Hepatocyte (in vitro differentiated cells): ENCODE measurements at regions not wholly inside any gene's neighbourhood (a gene's known extent, or its start where the extent isn't known, plus 50 kb on each side); places are given as distances from the start of the nearest gene placed in this dataset.
A peak's percentile ranks its signal among the peaks of the same experiment; 100 is the strongest.

Experiments used
- DNase-seq: peaks from one replicate; pipeline ENCODE4 v3.0.0-alpha.2; 2016; ENCODE audit warnings: low spot score
- H2AFZ ChIP-seq: fragments of 200-600 bp; sonication (generic); 2 replicates; pipeline ENCODE4 v1.6.0; 2016; ENCODE audit warnings: antibody characterized with exemption, mild to moderate bottlenecking
- H3K27ac ChIP-seq: fragments of 200-600 bp; sonication (generic); 2 replicates; pipeline ENCODE4 v1.5.1; 2016; ENCODE audit warnings: mild to moderate bottlenecking
- H3K27me3 ChIP-seq: fragments of 200-600 bp; sonication (generic); 2 replicates; pipeline ENCODE4 v1.6.1; 2016
- H3K36me3 ChIP-seq: fragments of 200-600 bp; sonication (generic); replicated peaks from 2 replicates; pipeline ENCODE4 v1.5.1; 2016; ENCODE audit warnings: low read depth; ENCODE audit not compliant: insufficient read depth
- H3K4me1 ChIP-seq: fragments of 200-600 bp; sonication (generic); 2 replicates; pipeline ENCODE4 v1.5.1; 2016; ENCODE audit warnings: mild to moderate bottlenecking, moderate library complexity; ENCODE audit not compliant: insufficient read depth
- H3K4me2 ChIP-seq: fragments of 200-600 bp; sonication (generic); 2 replicates; pipeline ENCODE4 v1.6.0; 2016
- H3K4me3 ChIP-seq: fragments of 200-600 bp; sonication (generic); 2 replicates; pipeline ENCODE4 v1.5.1; 2016; ENCODE audit warnings: mild to moderate bottlenecking
- H3K79me2 ChIP-seq: fragments of 200-600 bp; sonication (generic); 2 replicates; pipeline ENCODE4 v1.6.0; 2017; ENCODE audit warnings: mild to moderate bottlenecking
- H3K9me2 ChIP-seq: fragments of 200-600 bp; sonication (generic); replicated peaks from 2 replicates; pipeline ENCODE4 v1.6.0; 2017; ENCODE audit warnings: mild to moderate bottlenecking; ENCODE audit not compliant: insufficient read depth
- H3K9me3 ChIP-seq: fragments of 200-600 bp; sonication (generic); 2 replicates; pipeline ENCODE4 v1.5.1; 2016; ENCODE audit warnings: low read depth, mild to moderate bottlenecking
- H4K20me1 ChIP-seq: fragments of 200-600 bp; sonication (generic); 2 replicates; pipeline ENCODE4 v1.6.0; 2016; ENCODE audit warnings: mild to moderate bottlenecking; ENCODE audit not compliant: insufficient read depth, poor library complexity, severe bottlenecking
- CTCF ChIP-seq: fragments of 200-600 bp; sonication (generic); IDR thresholded peaks from 2 replicates; pipeline ENCODE4 v1.5.1; 2016; ENCODE audit warnings: antibody characterized with exemption, mild to moderate bottlenecking; ENCODE audit not compliant: poor library complexity
- EZH2 ChIP-seq: fragments of 200-600 bp; sonication (generic); IDR thresholded peaks from 2 replicates; pipeline ENCODE4 v1.6.1; 2016; ENCODE audit warnings: antibody characterized with exemption, mild to moderate bottlenecking, borderline replicate concordance
- EZH2phosphoT487 ChIP-seq: fragments of 200-600 bp; sonication (generic); IDR thresholded peaks from one replicate; pipeline ENCODE4 v1.6.1; 2018; ENCODE audit warnings: antibody characterized with exemption, mild to moderate bottlenecking, low read depth, moderate library complexity; ENCODE audit not compliant: unreplicated experiment, severe bottlenecking
- WGBS: methylation state at CpG from one replicate; pipeline ENCODE4 v1.1.6; 2016; ENCODE audit warnings: low lambda C conversion rate; ENCODE audit errors: missing lambda C conversion rate; 5-methylcytosine and 5-hydroxymethylcytosine counted together

- TF ChIP-seq EZH2phosphoT487 (no peak), CTCF (no peak), EZH2 (no peak)
- no peak overlapping the region for H3K4me3 ChIP-seq
- no peak for DNase-seq
- H3K4me2 ChIP-seq, result no peak overlapping the region
- 87% methylated on average over 26 of the region's 26 CpGs for WGBS
- H4K20me1 ChIP-seq, result no peaks in the 10 kb centered on the region
- no peak overlapping the region for H2AFZ ChIP-seq
- peak overlapping the region; percentile 87 for H3K27ac ChIP-seq
- no peaks in the 10 kb centered on the region for H3K36me3 ChIP-seq
- H3K9me3 ChIP-seq, result no peaks in the 10 kb centered on the region
- no peaks in the 10 kb centered on the region for H3K9me2 ChIP-seq
- peaks cover 26% of the 10 kb centered on the region for H3K4me1 ChIP-seq
- H3K27me3 ChIP-seq, result no peaks in the 10 kb centered on the region
- no peaks in the 10 kb centered on the region for H3K79me2 ChIP-seq
Measured at GRCh38 chr21:41562101-41563000, 54.4 kb upstream of the TMPRSS2 start.

GRCh38 chr21:41561701-41562100, 53.7 kb upstream of the TMPRSS2 start:
- Histone ChIP-seq H3K4me1 (peaks cover 27% of the 10 kb centered on the region), H2AFZ (no peak overlapping the region), H3K27ac (peak overlapping the region; percentile 87), H3K9me3 (no peaks in the 10 kb centered on the region), H4K20me1 (no peaks in the 10 kb centered on the region), H3K4me3 (no peak overlapping the region), H3K9me2 (no peaks in the 10 kb centered on the region), H3K4me2 (no peak overlapping the region), H3K27me3 (no peaks in the 10 kb centered on the region), H3K79me2 (no peaks in the 10 kb centered on the region), H3K36me3 (no peaks in the 10 kb centered on the region)
- WGBS, result 90% methylated on average over 4 of the region's 4 CpGs
- DNase-seq, result no peak
- TF ChIP-seq CTCF, result no peak
- no peak for TF ChIP-seq EZH2phosphoT487
- TF ChIP-seq EZH2, result no peak

GRCh38 chr21:41560661-41561158, 52.8 kb upstream of the TMPRSS2 start:
- no peaks in the 10 kb centered on the region for H4K20me1 ChIP-seq
- no peak overlapping the region for H3K4me2 ChIP-seq
- no peaks in the 10 kb centered on the region for H3K9me3 ChIP-seq
- H3K4me3 ChIP-seq, result no peak overlapping the region
- WGBS, result 55% methylated on average over 9 of the region's 9 CpGs
- no peak overlapping the region for H2AFZ ChIP-seq
- TF ChIP-seq EZH2 (no peak), EZH2phosphoT487 (no peak), CTCF (no peak)
- H3K27ac ChIP-seq, result peak overlapping the region; percentile 87
- H3K4me1 ChIP-seq, result peaks cover 27% of the 10 kb centered on the region
- no peaks in the 10 kb centered on the region for H3K79me2 ChIP-seq
- H3K9me2 ChIP-seq, result no peaks in the 10 kb centered on the region
- H3K36me3 ChIP-seq, result no peaks in the 10 kb centered on the region
- H3K27me3 ChIP-seq, result no peaks in the 10 kb centered on the region
- DNase-seq, result peak; percentile 45
